HCT116 (cell line): ENCODE measurements at regions not wholly inside any gene's neighbourhood (a gene's known extent, or its start where the extent isn't known, plus 50 kb on each side); places are given as distances from the start of the nearest gene placed in this dataset.

Source experiments
- ATAC-seq: fragments of 200-7000 bp; cut with Tn5 transposase; 2 replicates; pipeline ENCODE4 v1.9.1; 2020; ENCODE audit warnings: mild to moderate bottlenecking, moderate library complexity
- BruUV-seq: library from RNA; stranded (reverse); fragments of 400-500 nt; replicated peaks from 2 replicates; lab custom pipeline; 2021; lab: Mats Ljungman, UMichigan
- CTCF ChIA-PET: fragments of 300-600 bp; sonication (Branson Sonifier 250); formaldehyde crosslinking; loops from one replicate; lab custom pipeline; 2021; ENCODE audit warnings: antibody characterized with exemption; lab: Charles Lee
- POLR2A ChIA-PET: fragments of 300-600, 350-600 bp; sonication (Branson Sonifier 250); formaldehyde crosslinking; loops from one replicate; lab custom pipeline; 2021; ENCODE audit warnings: antibody characterized with exemption; lab: Charles Lee
- RAD21 ChIA-PET, 2 experiments: fragments of 300-600 bp; sonication (Branson Sonifier 250); formaldehyde crosslinking; loops; one replicate each; lab custom pipeline; 2023; ENCODE audit warnings: low total read pairs in 2 of 2; ENCODE audit not compliant: uncharacterized antibody in 2 of 2, unreplicated experiment in 2 of 2, low non-redundant PET in 1 of 2; lab: Charles Lee
- DNase-seq: peaks from one replicate; pipeline ENCODE4 v3.0.0-alpha.2; 2010; ENCODE audit warnings: low read depth, low spot score
- H2AFZ ChIP-seq: fragments of 200-600 bp; shearing (Covaris generic), sonication (generic); 2 replicates; pipeline ENCODE4 v1.6.1; 2017; ENCODE audit warnings: low read depth, mixed run types, mixed read lengths, antibody characterized with exemption, low read length; ENCODE audit not compliant: poor library complexity, severe bottlenecking
- H3K27ac ChIP-seq: 2 replicates; pipeline ENCODE4 v1.5.1; 2012; ENCODE audit warnings: low read depth, low read length
- H3K27me3 ChIP-seq: fragments of 200-600 bp; sonication (generic); 2 replicates; pipeline ENCODE4 v1.6.1; 2016; ENCODE audit warnings: mixed run types, low read length, mixed read lengths; ENCODE audit not compliant: insufficient read depth
- H3K36me3 ChIP-seq, 2 experiments: fragments of 200-500 bp in 1 of 2; fragments of 200-600 bp in 1 of 2; sonication (Bioruptor generic) in 1 of 2; sonication (generic) in 1 of 2; 2 replicates each; pipeline versions ENCODE4 v1.5.1 to v1.6.1; 2014 to 2016; ENCODE audit warnings: low read length in 2 of 2, inconsistent platforms in 1 of 2, mixed read lengths in 1 of 2, mixed run types in 1 of 2; ENCODE audit not compliant: insufficient read depth in 2 of 2, control insufficient read depth in 1 of 2
- H3K4me1 ChIP-seq, 2 experiments: fragments of 200-600 bp in 1 of 2; sonication (generic) in 1 of 2; 2 replicates each; pipeline versions ENCODE4 v1.5.1 to v1.6.1; 2012 to 2017; ENCODE audit warnings: low read length in 2 of 2, inconsistent platforms in 1 of 2, mild to moderate bottlenecking in 1 of 2, mixed read lengths in 1 of 2, mixed run types in 1 of 2, moderate library complexity in 1 of 2; ENCODE audit not compliant: insufficient read depth in 2 of 2, control insufficient read depth in 1 of 2
- H3K4me2 ChIP-seq: fragments of 200-600 bp; sonication (generic); 2 replicates; pipeline ENCODE4 v1.6.1; 2017; ENCODE audit warnings: mixed run types, low read length, mixed read lengths
- H3K4me3 ChIP-seq, 2 experiments: fragments of 200-600 bp in 1 of 2; sonication (generic) in 1 of 2; replicated peaks in 1 of 2; 2 replicates each; pipeline ENCODE4 v1.5.1; 2011 to 2016; ENCODE audit warnings: low read length in 2 of 2, control low read depth in 1 of 2, low read depth in 1 of 2, mild to moderate bottlenecking in 1 of 2, mixed read lengths in 1 of 2, mixed run types in 1 of 2
- H3K79me2 ChIP-seq: fragments of 200-600 bp; sonication (generic); 2 replicates; pipeline ENCODE4 v1.6.1; 2017; ENCODE audit warnings: mild to moderate bottlenecking, mixed run types, low read length, moderate library complexity, mixed read lengths; ENCODE audit not compliant: insufficient read depth
- H3K9ac ChIP-seq: fragments of 200-600 bp; sonication (generic); 2 replicates; pipeline ENCODE4 v1.6.1; 2016; ENCODE audit warnings: low read length, mixed read lengths
- H3K9me2 ChIP-seq: fragments of 200-600 bp; sonication (generic), shearing (Covaris generic); 2 replicates; pipeline ENCODE4 v1.6.1; 2017; ENCODE audit warnings: mixed run types, mild to moderate bottlenecking, moderate library complexity; ENCODE audit not compliant: insufficient read depth
- H3K9me3 ChIP-seq, 2 experiments: fragments of 200-500 bp in 1 of 2; fragments of 200-600 bp in 1 of 2; sonication (Bioruptor generic) in 1 of 2; sonication (generic) in 1 of 2; 2 replicates each; pipeline ENCODE4 v1.6.1; 2014 to 2017; ENCODE audit warnings: low read length in 2 of 2, mixed read lengths in 2 of 2, inconsistent platforms in 1 of 2, low read depth in 1 of 2, mild to moderate bottlenecking in 1 of 2, mixed run types in 1 of 2, moderate library complexity in 1 of 2; ENCODE audit not compliant: control insufficient read depth in 1 of 2, insufficient read depth in 1 of 2
- H4K20me1 ChIP-seq: fragments of 200-600 bp; sonication (generic), shearing (Covaris generic); 2 replicates; pipeline ENCODE4 v1.6.1; 2017; ENCODE audit warnings: mixed run types, mild to moderate bottlenecking, moderate library complexity; ENCODE audit not compliant: insufficient read depth
- EGR1 ChIP-seq: IDR thresholded peaks from 2 replicates; pipeline ENCODE4 v1.6.1; 2012; ENCODE audit warnings: low read depth
- EZH2 ChIP-seq: fragments of 200-600 bp; sonication (generic); IDR thresholded peaks from 2 replicates; pipeline ENCODE4 v1.6.1; 2017; ENCODE audit warnings: antibody characterized with exemption, mixed run types
- EZH2phosphoT487 ChIP-seq: fragments of 200-600 bp; IDR thresholded peaks from 2 replicates; pipeline ENCODE4 v1.6.1; 2018; ENCODE audit warnings: antibody characterized with exemption, borderline replicate concordance
- FOSL1 ChIP-seq: IDR thresholded peaks from 2 replicates; pipeline ENCODE4 v1.6.1; 2012; ENCODE audit warnings: low read depth
- POLR2A ChIP-seq: IDR thresholded peaks from 2 replicates; pipeline ENCODE4 v1.7.0; 2011; ENCODE audit warnings: borderline replicate concordance; ENCODE audit not compliant: insufficient read depth, insufficient read length; ENCODE audit errors: extremely low read depth
- POLR2AphosphoS5 ChIP-seq: IDR thresholded peaks from 2 replicates; pipeline ENCODE4 v1.6.1; 2011; ENCODE audit warnings: mild to moderate bottlenecking, low read depth, low read length, moderate library complexity
- SP1 ChIP-seq: IDR thresholded peaks from 2 replicates; pipeline ENCODE4 v1.6.1; 2012; ENCODE audit warnings: low read depth
- SRF ChIP-seq: IDR thresholded peaks from 2 replicates; pipeline ENCODE4 v1.6.1; 2012; ENCODE audit warnings: low read depth
- TCF7L2 ChIP-seq: IDR thresholded peaks from 2 replicates; pipeline ENCODE4 v1.7.0; 2011; ENCODE audit warnings: borderline replicate concordance, inconsistent platforms; ENCODE audit not compliant: insufficient read depth, insufficient read length; ENCODE audit errors: extremely low read depth
- YY1 ChIP-seq: IDR thresholded peaks from 2 replicates; pipeline ENCODE4 v1.6.1; 2011; ENCODE audit warnings: low read length, low read depth, moderate library complexity, mild to moderate bottlenecking; ENCODE audit not compliant: insufficient replicate concordance; ENCODE audit errors: extremely low read depth
- ZFX ChIP-seq: fragments of 450-650 bp; IDR thresholded peaks from 2 replicates; pipeline ENCODE4 v1.6.1; 2017
- ZNF274 ChIP-seq: fragments of 200-500 bp; sonication (Bioruptor generic); IDR thresholded peaks from 2 replicates; pipeline ENCODE4 v1.6.1; 2014; ENCODE audit warnings: mild to moderate bottlenecking, low read depth, low read length, inconsistent platforms
- intact Hi-C: fragments of 100-400 bp; cut with micrococcal nuclease; formaldehyde crosslinking; loops from 2 replicates; pipeline ENCODE4 v1.10.0; 2022
- TF ChIP-seq, protein P1 (sequence below): IDR thresholded peaks from 2 replicates; pipeline ENCODE4 v1.6.1; 2012

DNA sequence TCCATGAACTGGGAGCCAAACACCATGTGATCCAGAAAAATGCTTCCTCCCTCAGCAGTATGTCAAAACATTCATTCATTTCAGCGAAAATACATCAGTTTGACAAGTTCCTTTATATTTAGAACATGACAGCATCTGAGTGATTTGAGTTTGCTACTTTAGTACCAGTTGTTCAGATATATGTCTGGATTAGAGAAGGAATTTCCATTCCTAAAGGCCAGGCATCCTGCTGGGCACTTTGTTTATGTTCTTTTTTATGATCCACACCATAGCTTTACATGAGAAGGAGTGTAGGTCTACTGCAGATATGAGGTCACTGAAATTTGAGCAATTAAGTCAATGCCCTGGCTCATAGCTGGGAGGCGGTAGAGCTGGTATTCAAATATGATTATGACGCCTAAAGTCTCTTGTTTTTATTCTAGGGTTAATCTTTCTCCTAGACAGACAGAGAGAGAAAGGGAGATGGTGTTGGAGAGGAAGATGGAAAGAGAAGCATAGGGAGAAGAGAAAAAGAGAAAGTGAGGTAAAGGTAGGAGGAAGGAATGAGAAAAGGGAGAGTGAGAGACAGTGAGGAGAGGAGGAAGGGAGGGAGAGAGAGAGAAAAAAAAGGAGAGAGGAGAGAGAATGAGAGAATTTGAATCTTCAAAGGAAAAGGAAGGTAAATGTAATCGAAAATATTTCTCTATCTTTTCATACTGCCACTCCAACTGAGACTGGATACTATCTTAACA lies 839.5 kb upstream of the FANCL start:
- CTCF ChIA-PET = no interaction called here

DNA sequence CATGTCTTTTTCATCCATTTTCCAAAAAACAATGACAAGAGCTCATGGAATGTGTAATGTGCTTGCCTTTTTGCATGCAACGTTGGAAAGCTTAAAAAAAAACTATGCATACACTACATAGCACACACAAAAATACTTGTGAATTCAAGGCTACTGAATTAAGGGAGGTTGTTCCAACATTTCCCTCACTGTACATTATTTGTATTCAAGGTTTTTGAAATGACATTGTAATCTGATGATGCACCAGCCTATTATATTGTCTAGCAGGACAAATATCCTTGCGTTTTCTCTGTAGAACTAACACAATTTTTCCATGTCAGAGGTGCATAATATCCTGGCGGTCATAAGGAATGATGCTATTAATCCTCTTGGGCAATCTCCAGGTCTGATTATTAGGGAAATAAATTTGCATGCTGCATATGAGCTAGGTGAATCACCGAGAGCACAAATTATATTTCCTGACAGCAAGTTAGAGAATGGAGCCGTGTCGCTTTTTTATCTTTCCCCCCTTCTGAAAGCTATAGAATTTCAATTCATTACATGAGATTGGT lies 836.9 kb upstream of the FANCL start:
- no peak overlapping the region for H3K9ac ChIP-seq
- TF ChIP-seq EGR1 = no peak
- no peak for TF ChIP-seq FOSL1
- no peak for TF ChIP-seq YY1
- TF ChIP-seq SRF = no peak
- TF ChIP-seq, protein P1, sequence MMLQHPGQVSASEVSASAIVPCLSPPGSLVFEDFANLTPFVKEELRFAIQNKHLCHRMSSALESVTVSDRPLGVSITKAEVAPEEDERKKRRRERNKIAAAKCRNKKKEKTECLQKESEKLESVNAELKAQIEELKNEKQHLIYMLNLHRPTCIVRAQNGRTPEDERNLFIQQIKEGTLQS = no peak
- no peak for TF ChIP-seq SP1
- no peak for TF ChIP-seq POLR2AphosphoS5
- no peak for TF ChIP-seq EZH2phosphoT487
- TF ChIP-seq, all 23 proteins: peak for 0
- no peaks in the 10 kb centered on the region for H3K79me2 ChIP-seq
- intact Hi-C loops = no loop called here
- H3K36me3 ChIP-seq = no peaks in the 10 kb centered on the region; a peak in 1 of 4 replicates
- no TSS peak for BruUV-seq
- H4K20me1 ChIP-seq = no peaks in the 10 kb centered on the region; the same call in 1 of the 2 replicates
- no peak overlapping the region for H2AFZ ChIP-seq
- H3K4me2 ChIP-seq = no peak overlapping the region
- no peaks in the 10 kb centered on the region for H3K27me3 ChIP-seq
- CTCF ChIA-PET = no interaction called here
- no peaks in the 10 kb centered on the region for H3K4me1 ChIP-seq
- POLR2A ChIA-PET = no interaction called here
- no peak for DNase-seq
- RAD21 ChIA-PET = no interaction called here
- H3K9me2 ChIP-seq = no peaks in the 10 kb centered on the region
- ATAC-seq = no peak
- H3K27ac ChIP-seq = no peak overlapping the region
- no peaks in the 10 kb centered on the region for H3K9me3 ChIP-seq
- no peak overlapping the region for H3K4me3 ChIP-seq

More for the DNA sequence above, 839.5 kb upstream of the FANCL start:
- intact Hi-C loops = no loop called here
- no TSS peak for BruUV-seq
- no peaks in the 10 kb centered on the region for H3K9me3 ChIP-seq
- TF ChIP-seq TCF7L2 (no peak), SP1 (no peak), EZH2 (no peak), ZFX (no peak), FOSL1 (no peak), POLR2A (no peak), ZNF274 (no peak)
- H3K9ac ChIP-seq = no peak overlapping the region
- RAD21 ChIA-PET = no interaction called here
- no peak overlapping the region for H3K27ac ChIP-seq
- H3K79me2 ChIP-seq = no peaks in the 10 kb centered on the region
- H3K4me1 ChIP-seq = no peaks in the 10 kb centered on the region
- ATAC-seq (no peak), DNase-seq (no peak)
- no peaks in the 10 kb centered on the region; the same call in 1 of the 2 replicates for H4K20me1 ChIP-seq
- no peaks in the 10 kb centered on the region for H3K27me3 ChIP-seq
- H3K36me3 ChIP-seq = no peaks in the 10 kb centered on the region; a peak in 1 of 4 replicates
- no peak overlapping the region for H2AFZ ChIP-seq
- no peak overlapping the region for H3K4me3 ChIP-seq
- no peaks in the 10 kb centered on the region for H3K9me2 ChIP-seq
- no peak overlapping the region for H3K4me2 ChIP-seq
- POLR2A ChIA-PET = no interaction called here
